NB4 (cell line): ENCODE measurements at regions not wholly inside any gene's neighbourhood (a gene's known extent, or its start where the extent isn't known, plus 50 kb on each side); places are given as distances from the start of the nearest gene placed in this dataset.
"Not testable (repeated sequence)": the region's sequence is repeated elsewhere in the genome, so short reads cannot be mapped to it uniquely, and the experiment has no call there.

ENCODE experiments used
- CTCF ChIP-seq: IDR thresholded peaks from one replicate; pipeline ENCODE4 v1.5.1; 2012; ENCODE audit warnings: low read depth, low read length
- MYC ChIP-seq: IDR thresholded peaks from 2 replicates; pipeline ENCODE4 v1.6.1; 2011; ENCODE audit warnings: low read depth, low read length
- POLR2A ChIP-seq: IDR thresholded peaks from 2 replicates; pipeline ENCODE4 v1.6.1; 2011; ENCODE audit warnings: mild to moderate bottlenecking; ENCODE audit not compliant: insufficient read length; ENCODE audit errors: extremely low read depth

DNA sequence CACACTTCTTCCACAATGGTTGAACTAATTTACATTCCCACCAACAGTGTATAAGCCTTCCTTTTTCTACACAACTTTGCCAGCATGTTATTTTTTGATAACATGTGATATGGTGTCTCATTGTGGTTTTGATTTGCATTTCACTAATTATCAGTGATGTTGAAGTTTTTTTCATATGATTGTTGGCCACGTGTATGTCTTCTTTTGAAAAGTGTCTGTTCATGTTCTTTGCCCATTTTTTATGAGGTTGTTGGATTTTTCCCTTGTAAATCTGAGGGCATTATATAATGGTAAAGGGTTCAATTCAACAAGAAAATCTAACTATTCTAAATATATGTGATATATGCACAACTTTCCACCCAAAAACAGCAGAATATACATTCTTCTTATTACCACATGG, 153.4 kb upstream of the POGK start:
- not testable (repeated sequence) for TF ChIP-seq CTCF, POLR2A, MYC
